DMS153 (cell line): ENCODE measurements at regions not wholly inside any gene's neighbourhood (a gene's known extent, or its start where the extent isn't known, plus 50 kb on each side); places are given as distances from the start of the nearest gene placed in this dataset.
"Not testable (repeated sequence)": the region's sequence is repeated elsewhere in the genome, so short reads cannot be mapped to it uniquely, and the experiment has no call there.

ENCODE experiments used
- DNase-seq: peaks from one replicate; lab custom pipeline; 2025; lab: John Stamatoyannopoulos, UW

GRCh38 chr3:144754076-144754783, 782.6 kb downstream of the DIPK2A start:
- no peak for DNase-seq

GRCh38 chr3:144756704-144757440, 785.2 kb downstream of the DIPK2A start:
- DNase-seq = no peak

GRCh38 chr3:144760831-144761230, 789.2 kb downstream of the DIPK2A start:
- no peak for DNase-seq

GRCh38 chr3:144762091-144762490, 790.5 kb downstream of the DIPK2A start:
- DNase-seq = no peak

GRCh38 chr3:144763878-144764454, 792.3 kb downstream of the DIPK2A start:
- DNase-seq = no peak

GRCh38 chr3:144770281-144770680, 798.7 kb downstream of the DIPK2A start:
- DNase-seq = no peak

GRCh38 chr3:144770915-144771351, 799.3 kb downstream of the DIPK2A start:
- DNase-seq = no peak

- DNase-seq = no peak
These were observed 799.8 kb downstream of the DIPK2A start for GRCh38 chr3:144771381-144771870.

- DNase-seq = no peak
These were observed 800.7 kb downstream of the DIPK2A start for GRCh38 chr3:144772372-144772771.

- DNase-seq = no peak
These were observed 801.7 kb downstream of the DIPK2A start for GRCh38 chr3:144773350-144773749.

- DNase-seq = no peak
These were observed 803.3 kb downstream of the DIPK2A start for GRCh38 chr3:144774897-144775296.

- DNase-seq = no peak
These were observed 803.9 kb downstream of the DIPK2A start for GRCh38 chr3:144775551-144775950.

GRCh38 chr3:144777906-144778305, 806.3 kb downstream of the DIPK2A start:
- no peak for DNase-seq

- no peak for DNase-seq
These were observed 819.4 kb downstream of the DIPK2A start for GRCh38 chr3:144791034-144791433.

- DNase-seq = no peak
These were observed 830.3 kb downstream of the DIPK2A start for GRCh38 chr3:144801890-144802289.

GRCh38 chr3:144809380-144809779, 837.8 kb downstream of the DIPK2A start:
- DNase-seq = no peak

- DNase-seq = no peak
These were observed 838.5 kb downstream of the DIPK2A start for GRCh38 chr3:144810160-144810559.

- DNase-seq = no peak
These were observed 844.0 kb downstream of the DIPK2A start for GRCh38 chr3:144815655-144816054.

GRCh38 chr3:144816323-144816722, 844.7 kb downstream of the DIPK2A start:
- DNase-seq = no peak

- DNase-seq = no peak
These were observed 847.4 kb downstream of the DIPK2A start for GRCh38 chr3:144818973-144819372.

GRCh38 chr3:144820232-144820631, 848.6 kb downstream of the DIPK2A start:
- DNase-seq = not testable (repeated sequence)

GRCh38 chr3:144820726-144821125, 849.1 kb downstream of the DIPK2A start:
- DNase-seq = no peak

GRCh38 chr3:144821583-144821982, 850.0 kb downstream of the DIPK2A start:
- DNase-seq = no peak
